ENCODE measurements at regions not wholly inside any gene's neighbourhood (a gene's known extent, or its start where the extent isn't known, plus 50 kb on each side); places are given as distances from the start of the nearest gene placed in this dataset.

DNA sequence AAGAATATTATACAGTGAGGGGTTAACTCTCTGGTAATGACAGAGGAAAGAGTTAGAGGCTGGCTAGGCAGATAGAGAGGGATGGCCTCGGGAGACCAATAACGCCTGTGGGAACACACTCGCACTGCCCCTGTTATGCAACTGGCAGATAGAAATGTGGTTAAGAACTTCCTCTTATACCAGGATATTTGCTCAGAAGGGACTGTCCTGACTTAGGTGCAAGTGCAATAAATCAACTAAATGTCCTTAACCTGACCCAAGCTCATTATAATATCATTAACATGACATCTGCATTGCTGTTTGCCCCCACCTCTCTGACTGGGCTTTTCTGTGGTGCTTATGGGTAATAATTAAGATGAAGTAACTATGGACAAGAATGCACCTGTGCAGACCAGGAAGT is 1518.0 kb downstream of the NCAM2 start:
- TF ChIP-seq, protein P1, sequence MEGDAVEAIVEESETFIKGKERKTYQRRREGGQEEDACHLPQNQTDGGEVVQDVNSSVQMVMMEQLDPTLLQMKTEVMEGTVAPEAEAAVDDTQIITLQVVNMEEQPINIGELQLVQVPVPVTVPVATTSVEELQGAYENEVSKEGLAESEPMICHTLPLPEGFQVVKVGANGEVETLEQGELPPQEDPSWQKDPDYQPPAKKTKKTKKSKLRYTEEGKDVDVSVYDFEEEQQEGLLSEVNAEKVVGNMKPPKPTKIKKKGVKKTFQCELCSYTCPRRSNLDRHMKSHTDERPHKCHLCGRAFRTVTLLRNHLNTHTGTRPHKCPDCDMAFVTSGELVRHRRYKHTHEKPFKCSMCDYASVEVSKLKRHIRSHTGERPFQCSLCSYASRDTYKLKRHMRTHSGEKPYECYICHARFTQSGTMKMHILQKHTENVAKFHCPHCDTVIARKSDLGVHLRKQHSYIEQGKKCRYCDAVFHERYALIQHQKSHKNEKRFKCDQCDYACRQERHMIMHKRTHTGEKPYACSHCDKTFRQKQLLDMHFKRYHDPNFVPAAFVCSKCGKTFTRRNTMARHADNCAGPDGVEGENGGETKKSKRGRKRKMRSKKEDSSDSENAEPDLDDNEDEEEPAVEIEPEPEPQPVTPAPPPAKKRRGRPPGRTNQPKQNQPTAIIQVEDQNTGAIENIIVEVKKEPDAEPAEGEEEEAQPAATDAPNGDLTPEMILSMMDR (IDR thresholded peaks at IDR 0.05; ENCODE audit: insufficient read depth, low read depth, low read length, missing control alignments) = no peak
- H3K4me3 ChIP-seq (ENCODE audit: low read depth, low read length) = no peak overlapping the region
- no peak for DNase-seq (ENCODE audit: low read depth)

DNA sequence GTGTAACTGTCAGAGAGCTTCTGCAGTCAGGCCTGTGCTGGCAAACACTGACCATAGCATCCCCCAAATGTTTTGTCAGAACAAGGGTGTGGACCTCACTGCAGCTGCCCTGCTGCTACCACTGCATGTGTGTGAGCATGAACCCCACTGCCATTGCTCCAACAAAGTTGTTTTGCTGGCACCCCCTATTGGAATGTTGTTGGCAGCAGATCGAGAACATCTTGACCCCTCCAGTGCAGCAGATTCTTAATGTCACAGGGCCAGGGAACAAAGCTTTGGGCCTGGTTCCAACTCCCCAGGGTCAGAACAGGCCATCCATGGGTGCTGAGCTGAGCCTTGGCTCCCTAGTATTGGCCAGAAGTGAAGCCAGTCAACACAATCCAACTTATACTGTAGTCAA is 1537.4 kb downstream of the NCAM2 start:
- TF ChIP-seq, protein P1 (IDR thresholded peaks at IDR 0.05; ENCODE audit: insufficient read depth, low read depth, low read length, missing control alignments) = no peak
- no peak overlapping the region for H3K4me3 ChIP-seq (ENCODE audit: low read depth, low read length)
- DNase-seq (ENCODE audit: low read depth) = no peak

DNA sequence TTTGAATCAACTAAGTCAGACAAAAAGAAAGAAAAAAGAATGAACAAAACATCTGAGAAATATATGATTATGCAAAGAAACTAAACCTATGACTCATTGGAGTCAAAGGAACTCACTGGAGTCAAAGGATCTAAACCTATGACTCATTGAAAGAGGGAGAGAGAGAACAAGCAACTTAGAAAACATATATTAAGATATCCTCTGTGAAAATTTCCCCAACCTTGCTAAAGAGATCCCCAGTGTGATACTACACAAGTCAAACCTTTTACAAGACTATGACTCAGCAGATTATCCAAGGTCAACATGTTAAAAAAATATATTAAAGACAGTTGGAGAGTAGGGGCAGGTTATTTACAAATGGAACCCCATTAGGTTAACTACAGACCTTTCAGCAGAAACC is 1538.3 kb downstream of the NCAM2 start:
- TF ChIP-seq, protein P1 (IDR thresholded peaks at IDR 0.05; ENCODE audit: insufficient read depth, low read depth, low read length, missing control alignments) = no peak
- H3K4me3 ChIP-seq (ENCODE audit: low read depth, low read length) = no peak overlapping the region
- no peak for DNase-seq (ENCODE audit: low read depth)

- TF ChIP-seq, protein P1 (IDR thresholded peaks at IDR 0.05; ENCODE audit: insufficient read depth, low read depth, low read length, missing control alignments) = no peak
- H3K4me3 ChIP-seq (ENCODE audit: low read depth, low read length) = no peak overlapping the region
- no peak for DNase-seq (ENCODE audit: low read depth)
Measured at GRCh38 chr21:22544747-22545146, 1546.5 kb downstream of the NCAM2 start.

DNA sequence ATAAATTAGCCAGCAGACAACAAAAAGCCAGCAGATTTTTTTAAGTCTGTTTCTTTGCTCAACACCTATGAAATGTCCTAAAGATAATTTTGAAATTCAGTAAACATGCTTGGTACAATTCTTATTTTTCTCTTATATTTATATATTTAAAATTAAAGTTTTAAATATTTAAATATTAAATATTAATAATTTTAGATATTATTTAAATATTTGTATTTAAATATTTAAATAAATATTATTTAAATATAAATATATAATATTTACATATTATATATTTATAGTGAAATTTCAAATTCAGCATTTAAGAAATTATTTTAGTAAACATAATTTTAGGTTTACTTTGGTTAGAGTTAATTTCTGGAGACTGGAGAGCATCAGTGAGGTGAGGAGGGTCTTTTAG is 1554.2 kb downstream of the NCAM2 start:
- TF ChIP-seq, protein P1 (IDR thresholded peaks at IDR 0.05; ENCODE audit: insufficient read depth, low read depth, low read length, missing control alignments) = no peak
- no peak overlapping the region for H3K4me3 ChIP-seq (ENCODE audit: low read depth, low read length)
- no peak for DNase-seq (ENCODE audit: low read depth)

GRCh38 chr21:22554690-22555316 is 1556.6 kb downstream of the NCAM2 start:
- DNase-seq (ENCODE audit: low read depth) = no peak
- no peak overlapping the region for H3K4me3 ChIP-seq (ENCODE audit: low read depth, low read length)
- TF ChIP-seq, protein P1 (IDR thresholded peaks at IDR 0.05; ENCODE audit: insufficient read depth, low read depth, low read length, missing control alignments) = no peak

- DNase-seq (ENCODE audit: low read depth) = no peak
- TF ChIP-seq, protein P1 (IDR thresholded peaks at IDR 0.05; ENCODE audit: insufficient read depth, low read depth, low read length, missing control alignments) = no peak
- no peak overlapping the region for H3K4me3 ChIP-seq (ENCODE audit: low read depth, low read length)
Measured at GRCh38 chr21:22556829-22557228, 1558.6 kb downstream of the NCAM2 start.
